ENCODE measurements at regions not wholly inside any gene's neighbourhood (a gene's known extent, or its start where the extent isn't known, plus 50 kb on each side); places are given as distances from the start of the nearest gene placed in this dataset.

DNA sequence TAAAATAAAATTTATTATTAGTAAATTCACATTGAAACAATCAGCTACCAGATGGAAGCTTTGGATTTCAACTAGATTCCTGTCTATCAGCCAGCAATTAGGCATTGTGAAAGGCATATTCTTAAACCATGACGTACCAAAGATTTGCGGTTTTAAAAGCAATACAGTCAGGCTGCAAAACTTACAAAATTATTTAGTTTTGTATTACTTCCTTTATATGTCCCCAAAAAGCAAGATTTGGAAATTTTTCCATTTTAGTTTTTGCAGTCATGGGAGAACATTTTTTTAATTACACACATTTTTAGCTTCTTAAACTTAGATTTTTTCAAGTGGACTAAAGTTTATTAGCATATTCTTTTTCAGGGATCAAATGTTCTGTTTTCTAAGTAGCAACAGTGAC, 225.0 kb upstream of the KITLG start:
- H3K27ac ChIP-seq (ENCODE audit: insufficient read depth in 1 of 2, low read depth in 1 of 2, low read length in 2 of 2, poor library complexity in 1 of 2, severe bottlenecking in 2 of 2) = no peak overlapping the region
- POLR2A ChIA-PET = interaction anchor here (0.6 kb wide), 1 partner anchor 1105 kb away, joined by 3 read pairs; no protein-coding TSS in a partner anchor
- no peaks in the 10 kb centered on the region for H3K36me3 ChIP-seq (ENCODE audit: control insufficient read depth in 4 of 4, insufficient read depth in 4 of 4, low read length in 3 of 4)
- no peaks in the 10 kb centered on the region for H3K9me3 ChIP-seq (ENCODE audit: control extremely low read depth in 1 of 5, control insufficient read depth in 4 of 5, insufficient read depth in 2 of 5, low read depth in 1 of 5, low read length in 4 of 5)
- H3K4me1 ChIP-seq (ENCODE audit: control extremely low read depth in 1 of 4, control insufficient read depth in 4 of 4, insufficient read depth in 4 of 4, low read length in 3 of 4) = peaks cover 0 to 26% (median 0%) of the 10 kb centered on the region in 4 experiments
- H3K27me3 ChIP-seq (replicated peaks in 2 of 5; ENCODE audit: control insufficient read depth in 4 of 5, insufficient read depth in 5 of 5, low read length in 4 of 5) = no peaks in the 10 kb centered on the region
- CTCF ChIA-PET = no interaction called here
- no peak for DNase-seq
- WGBS (ENCODE audit: insufficient coverage) = no CpG with 5 or more reads among the region's 2 CpGs
- no peak overlapping the region for H3K4me3 ChIP-seq (ENCODE audit: control insufficient read depth in 1 of 7, extremely low read depth in 1 of 7, insufficient read depth in 4 of 7, low read depth in 2 of 7, low read length in 6 of 7)

DNA sequence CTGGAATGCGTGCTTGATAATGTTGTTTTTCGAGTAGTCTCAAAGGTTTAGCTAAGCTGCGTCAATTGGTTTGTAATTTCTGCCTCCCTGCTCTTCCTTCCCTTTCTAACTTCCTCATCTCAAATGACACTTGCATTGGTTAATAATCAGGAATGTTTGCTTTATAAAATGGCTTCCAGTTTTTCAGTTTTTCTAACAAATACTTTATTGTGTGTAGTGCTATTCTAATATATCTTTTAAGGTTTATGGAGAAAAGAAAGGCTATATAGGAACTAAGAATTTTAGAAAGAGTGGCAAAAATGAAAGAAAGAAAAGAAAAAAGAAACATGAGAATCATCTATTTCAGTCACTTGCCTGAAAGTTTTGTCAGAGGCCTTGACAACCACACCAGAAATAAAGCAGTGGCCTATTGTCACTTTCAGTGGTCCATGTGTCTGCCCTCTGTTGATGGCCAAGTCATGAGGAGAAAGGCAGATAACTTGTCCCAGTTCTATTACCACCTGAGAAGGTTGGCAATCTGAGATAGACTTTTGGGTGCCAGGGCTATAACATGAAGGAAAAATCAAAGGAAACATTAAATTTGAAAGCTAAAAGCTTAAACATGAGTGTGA, 221.9 kb upstream of the KITLG start:
- H3K36me3 ChIP-seq (ENCODE audit: control insufficient read depth in 4 of 4, insufficient read depth in 4 of 4, low read length in 3 of 4) = no peaks in the 10 kb centered on the region
- DNase-seq = no peak
- peaks cover 0 to 2% (median 0%) of the 10 kb centered on the region in 5 experiments for H3K9me3 ChIP-seq (ENCODE audit: control extremely low read depth in 1 of 5, control insufficient read depth in 4 of 5, insufficient read depth in 2 of 5, low read depth in 1 of 5, low read length in 4 of 5)
- H3K4me1 ChIP-seq (ENCODE audit: control extremely low read depth in 1 of 4, control insufficient read depth in 4 of 4, insufficient read depth in 4 of 4, low read length in 3 of 4) = peaks cover 0 to 26% (median 0%) of the 10 kb centered on the region in 4 experiments
- ChIA-PET CTCF (no interaction called here), POLR2A (no interaction called here)
- no peaks in the 10 kb centered on the region for H3K27me3 ChIP-seq (replicated peaks in 2 of 5; ENCODE audit: control insufficient read depth in 4 of 5, insufficient read depth in 5 of 5, low read length in 4 of 5)
- 70% methylated on average over 2 of the region's 3 CpGs for WGBS (ENCODE audit: insufficient coverage)
- H3K27ac ChIP-seq (ENCODE audit: insufficient read depth in 1 of 2, low read depth in 1 of 2, low read length in 2 of 2, poor library complexity in 1 of 2, severe bottlenecking in 2 of 2) = no peak overlapping the region
- no peak overlapping the region for H3K4me3 ChIP-seq (ENCODE audit: control insufficient read depth in 1 of 7, extremely low read depth in 1 of 7, insufficient read depth in 4 of 7, low read depth in 2 of 7, low read length in 6 of 7)

DNA sequence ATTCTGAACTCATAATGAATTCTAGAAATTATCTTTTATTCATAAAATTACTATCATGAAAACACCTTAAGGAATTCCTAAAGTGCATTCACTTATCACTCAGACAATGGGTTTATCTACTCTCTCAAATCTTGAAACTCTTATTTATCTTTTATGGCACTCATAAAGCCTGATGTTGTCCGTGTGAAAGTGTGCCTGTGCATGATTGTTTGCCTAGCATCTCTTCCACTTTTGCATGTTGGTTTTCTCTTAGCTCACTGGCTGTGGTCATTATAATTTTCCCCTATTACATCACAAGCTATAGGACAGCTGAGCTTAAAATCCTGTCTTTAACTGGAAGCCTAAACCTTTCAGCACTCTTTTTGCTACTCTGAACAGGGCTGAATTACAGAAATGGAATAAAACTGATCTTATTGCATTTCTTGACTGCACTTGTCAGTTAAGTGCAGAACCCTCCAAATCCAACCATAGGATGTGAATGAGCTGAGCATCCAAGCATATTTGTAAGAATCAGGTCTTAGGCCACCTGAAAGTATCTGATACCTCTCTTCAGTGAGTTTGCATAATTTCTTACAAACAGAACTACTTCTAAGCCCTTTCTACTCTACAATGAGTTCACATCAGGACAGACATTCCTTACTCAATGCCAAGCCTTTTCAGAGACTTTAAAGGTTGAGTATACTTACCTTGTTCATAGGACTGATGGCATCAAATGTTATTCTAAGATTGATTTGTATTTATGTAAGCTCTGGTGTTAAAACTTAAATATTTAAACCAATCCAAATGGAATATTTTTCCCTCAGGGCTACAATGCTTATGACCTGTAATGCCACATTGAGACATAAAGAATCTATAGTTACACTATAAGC, 221.2 kb upstream of the KITLG start:
- Histone ChIP-seq H3K27me3 (replicated peaks in 2 of 5; ENCODE audit: control insufficient read depth in 4 of 5, insufficient read depth in 5 of 5, low read length in 4 of 5) (no peaks in the 10 kb centered on the region), H3K9me3 (ENCODE audit: control extremely low read depth in 1 of 5, control insufficient read depth in 4 of 5, insufficient read depth in 2 of 5, low read depth in 1 of 5, low read length in 4 of 5) (peaks cover 0 to 2% (median 0%) of the 10 kb centered on the region in 5 experiments), H3K36me3 (ENCODE audit: control insufficient read depth in 4 of 4, insufficient read depth in 4 of 4, low read length in 3 of 4) (no peaks in the 10 kb centered on the region), H3K27ac (ENCODE audit: insufficient read depth in 1 of 2, low read depth in 1 of 2, low read length in 2 of 2, poor library complexity in 1 of 2, severe bottlenecking in 2 of 2) (no peak overlapping the region), H3K4me3 (ENCODE audit: control insufficient read depth in 1 of 7, extremely low read depth in 1 of 7, insufficient read depth in 4 of 7, low read depth in 2 of 7, low read length in 6 of 7) (no peak overlapping the region), H3K4me1 (ENCODE audit: control extremely low read depth in 1 of 4, control insufficient read depth in 4 of 4, insufficient read depth in 4 of 4, low read length in 3 of 4) (peaks cover 0 to 25% (median 0%) of the 10 kb centered on the region in 4 experiments)
- whole genome bisulfite sequencing (ENCODE audit: insufficient coverage) = 100% methylated on average over 1 of the region's 1 CpG
- CTCF ChIA-PET = no interaction called here
- no peak for DNase-seq
- POLR2A ChIA-PET = no interaction called here

DNA sequence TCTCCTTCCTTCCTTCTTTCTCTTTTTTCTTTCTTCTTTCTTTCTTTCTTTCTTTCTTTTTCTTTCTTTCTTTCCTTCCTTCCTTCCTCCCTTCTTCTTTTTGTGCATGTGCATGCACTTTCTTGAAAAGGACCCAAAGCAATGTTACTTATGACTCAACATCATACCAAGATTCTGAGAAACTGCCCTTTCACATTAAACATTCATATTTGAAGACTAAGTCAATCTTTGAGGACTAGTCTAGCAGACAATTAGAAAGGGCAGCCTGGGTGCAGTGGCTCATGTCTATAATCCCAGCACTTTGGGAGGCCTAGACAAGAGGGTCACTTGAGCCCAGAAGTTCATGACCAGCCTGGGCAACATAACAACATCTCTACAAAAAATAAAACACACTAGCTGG, 212.8 kb upstream of the KITLG start:
- POLR2A ChIA-PET = no interaction called here
- Histone ChIP-seq H3K4me1 (ENCODE audit: control extremely low read depth in 1 of 4, control insufficient read depth in 4 of 4, insufficient read depth in 4 of 4, low read length in 3 of 4) (no peaks in the 10 kb centered on the region), H3K4me3 (ENCODE audit: control insufficient read depth in 1 of 7, extremely low read depth in 1 of 7, insufficient read depth in 4 of 7, low read depth in 2 of 7, low read length in 6 of 7) (no peak overlapping the region), H3K9me3 (ENCODE audit: control extremely low read depth in 1 of 5, control insufficient read depth in 4 of 5, insufficient read depth in 2 of 5, low read depth in 1 of 5, low read length in 4 of 5) (peaks cover 0 to 7% (median 0%) of the 10 kb centered on the region in 5 experiments), H3K27me3 (replicated peaks in 2 of 5; ENCODE audit: control insufficient read depth in 4 of 5, insufficient read depth in 5 of 5, low read length in 4 of 5) (no peaks in the 10 kb centered on the region), H3K27ac (ENCODE audit: insufficient read depth in 1 of 2, low read depth in 1 of 2, low read length in 2 of 2, poor library complexity in 1 of 2, severe bottlenecking in 2 of 2) (no peak overlapping the region), H3K36me3 (ENCODE audit: control insufficient read depth in 4 of 4, insufficient read depth in 4 of 4, low read length in 3 of 4) (no peaks in the 10 kb centered on the region)
- DNase-seq = no peak
- CTCF ChIA-PET = no interaction called here

DNA sequence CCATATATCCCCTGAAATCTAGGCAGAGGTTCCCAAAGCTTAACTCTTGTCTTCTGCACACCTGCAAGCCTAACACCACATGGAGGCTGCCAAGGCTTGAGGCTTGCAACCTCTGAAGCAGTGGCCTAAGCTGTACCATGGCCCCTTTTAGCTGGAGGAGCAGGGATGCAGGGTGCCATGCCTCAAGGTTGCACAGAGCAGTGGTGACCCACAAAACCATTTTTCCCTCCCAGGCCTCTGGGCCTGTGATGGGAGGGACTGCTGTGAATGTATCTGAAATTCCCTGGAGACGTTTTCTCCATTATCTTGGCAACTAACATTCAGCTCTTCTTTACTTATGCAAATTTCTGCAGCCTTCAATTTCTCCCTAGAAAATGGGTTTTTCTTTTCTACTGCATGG, 210.0 kb upstream of the KITLG start:
- WGBS (ENCODE audit: insufficient coverage) = 92% methylated on average over 1 of the region's 1 CpG

DNA sequence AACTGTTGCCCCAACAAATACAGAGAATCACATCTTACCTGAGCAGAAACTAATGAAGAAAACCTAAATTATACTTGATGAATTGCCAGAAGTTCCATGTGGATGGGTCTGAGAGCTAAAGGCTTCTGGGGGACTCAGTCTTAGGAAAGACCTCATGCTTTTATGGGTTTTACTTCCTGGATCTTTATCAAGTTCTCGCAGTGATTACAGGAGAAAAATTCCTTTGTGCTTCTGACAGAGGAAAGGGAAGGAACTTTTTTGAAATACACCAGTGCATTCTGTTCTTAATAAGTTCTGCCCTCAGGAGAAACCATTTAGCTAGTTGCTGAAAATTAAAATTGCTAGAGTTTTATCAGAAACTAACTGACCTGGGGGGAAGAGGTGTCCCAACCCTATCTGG, 203.9 kb upstream of the KITLG start:
- ChIA-PET POLR2A (no interaction called here), CTCF (no interaction called here)
- Histone ChIP-seq H3K36me3 (ENCODE audit: control insufficient read depth in 4 of 4, insufficient read depth in 4 of 4, low read length in 3 of 4) (no peaks in the 10 kb centered on the region), H3K27me3 (replicated peaks in 2 of 5; ENCODE audit: control insufficient read depth in 4 of 5, insufficient read depth in 5 of 5, low read length in 4 of 5) (no peaks in the 10 kb centered on the region), H3K4me3 (ENCODE audit: control insufficient read depth in 1 of 7, extremely low read depth in 1 of 7, insufficient read depth in 4 of 7, low read depth in 2 of 7, low read length in 6 of 7) (no peak overlapping the region), H3K4me1 (ENCODE audit: control extremely low read depth in 1 of 4, control insufficient read depth in 4 of 4, insufficient read depth in 4 of 4, low read length in 3 of 4) (no peaks in the 10 kb centered on the region), H3K9me3 (ENCODE audit: control extremely low read depth in 1 of 5, control insufficient read depth in 4 of 5, insufficient read depth in 2 of 5, low read depth in 1 of 5, low read length in 4 of 5) (no peaks in the 10 kb centered on the region), H3K27ac (ENCODE audit: insufficient read depth in 1 of 2, low read depth in 1 of 2, low read length in 2 of 2, poor library complexity in 1 of 2, severe bottlenecking in 2 of 2) (no peak overlapping the region)
- WGBS (ENCODE audit: insufficient coverage) = 80% methylated on average over 1 of the region's 1 CpG
- DNase-seq = no peak

More for the DNA sequence above, 210.0 kb upstream of the KITLG start:
- no peaks in the 10 kb centered on the region for H3K27me3 ChIP-seq (replicated peaks in 2 of 5; ENCODE audit: control insufficient read depth in 4 of 5, insufficient read depth in 5 of 5, low read length in 4 of 5)
- ChIA-PET CTCF (no interaction called here), POLR2A (no interaction called here)
- no peaks in the 10 kb centered on the region for H3K4me1 ChIP-seq (ENCODE audit: control extremely low read depth in 1 of 4, control insufficient read depth in 4 of 4, insufficient read depth in 4 of 4, low read length in 3 of 4)
- H3K4me3 ChIP-seq (ENCODE audit: control insufficient read depth in 1 of 7, extremely low read depth in 1 of 7, insufficient read depth in 4 of 7, low read depth in 2 of 7, low read length in 6 of 7) = no peak overlapping the region
- no peak overlapping the region for H3K27ac ChIP-seq (ENCODE audit: insufficient read depth in 1 of 2, low read depth in 1 of 2, low read length in 2 of 2, poor library complexity in 1 of 2, severe bottlenecking in 2 of 2)
- no peak for DNase-seq
- peaks cover 0 to 7% (median 0%) of the 10 kb centered on the region in 5 experiments for H3K9me3 ChIP-seq (ENCODE audit: control extremely low read depth in 1 of 5, control insufficient read depth in 4 of 5, insufficient read depth in 2 of 5, low read depth in 1 of 5, low read length in 4 of 5)
- no peaks in the 10 kb centered on the region for H3K36me3 ChIP-seq (ENCODE audit: control insufficient read depth in 4 of 4, insufficient read depth in 4 of 4, low read length in 3 of 4)

DNA sequence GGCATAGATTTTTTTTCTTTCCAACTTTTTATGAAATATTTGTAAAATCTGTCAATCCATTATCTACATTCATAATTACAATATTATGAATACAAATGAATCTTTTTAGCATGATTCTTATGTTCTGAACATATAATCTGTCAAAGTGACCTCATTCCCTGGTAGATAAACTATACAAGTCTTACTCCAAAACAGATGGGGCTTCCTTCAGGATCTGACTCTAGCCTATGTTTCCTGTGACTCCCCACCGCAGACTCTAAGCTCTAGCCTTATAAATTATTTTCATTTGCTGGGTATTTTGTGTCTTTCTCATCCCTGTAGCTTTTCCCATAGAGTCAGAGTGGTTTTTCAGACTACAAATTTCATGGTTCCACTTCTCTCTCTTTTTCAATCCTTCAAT, 202.1 kb upstream of the KITLG start:
- Histone ChIP-seq H3K27me3 (replicated peaks in 2 of 5; ENCODE audit: control insufficient read depth in 4 of 5, insufficient read depth in 5 of 5, low read length in 4 of 5) (no peaks in the 10 kb centered on the region), H3K9me3 (ENCODE audit: control extremely low read depth in 1 of 5, control insufficient read depth in 4 of 5, insufficient read depth in 2 of 5, low read depth in 1 of 5, low read length in 4 of 5) (no peaks in the 10 kb centered on the region), H3K4me1 (ENCODE audit: control extremely low read depth in 1 of 4, control insufficient read depth in 4 of 4, insufficient read depth in 4 of 4, low read length in 3 of 4) (no peaks in the 10 kb centered on the region), H3K36me3 (ENCODE audit: control insufficient read depth in 4 of 4, insufficient read depth in 4 of 4, low read length in 3 of 4) (no peaks in the 10 kb centered on the region), H3K4me3 (ENCODE audit: control insufficient read depth in 1 of 7, extremely low read depth in 1 of 7, insufficient read depth in 4 of 7, low read depth in 2 of 7, low read length in 6 of 7) (no peak overlapping the region), H3K27ac (ENCODE audit: insufficient read depth in 1 of 2, low read depth in 1 of 2, low read length in 2 of 2, poor library complexity in 1 of 2, severe bottlenecking in 2 of 2) (no peak overlapping the region)
- ChIA-PET POLR2A (no interaction called here), CTCF (no interaction called here)
- no CpG with 5 or more reads among the region's 1 CpG for WGBS (ENCODE audit: insufficient coverage)
- DNase-seq = no peak
